GM12801 (cell line): ENCODE measurements at regions not wholly inside any gene's neighbourhood (a gene's known extent, or its start where the extent isn't known, plus 50 kb on each side); places are given as distances from the start of the nearest gene placed in this dataset.

Source experiments
- CTCF ChIP-seq: IDR thresholded peaks from one replicate; pipeline ENCODE4 v1.5.1; 2011; ENCODE audit warnings: control low read depth; ENCODE audit not compliant: insufficient read length; ENCODE audit errors: extremely low read depth

GRCh38 chr18:61019338-61020301, 313.6 kb upstream of the CDH20 start:
- no peak for TF ChIP-seq CTCF

GRCh38 chr18:61025596-61025995, 307.6 kb upstream of the CDH20 start:
- TF ChIP-seq CTCF: no peak

- TF ChIP-seq CTCF: no peak
These were observed 301.6 kb upstream of the CDH20 start for GRCh38 chr18:61031626-61032025.

- no peak for TF ChIP-seq CTCF
These were observed 298.6 kb upstream of the CDH20 start for GRCh38 chr18:61034580-61034979.

GRCh38 chr18:61039251-61039650, 294.0 kb upstream of the CDH20 start:
- TF ChIP-seq CTCF: no peak

- TF ChIP-seq CTCF: no peak
These were observed 285.4 kb upstream of the CDH20 start for GRCh38 chr18:61047794-61048193.

- no peak for TF ChIP-seq CTCF
These were observed 275.8 kb upstream of the CDH20 start for GRCh38 chr18:61057443-61057842.
